Left lobe of liver (tissue), 2 donors: ENCODE measurements at regions not wholly inside any gene's neighbourhood (a gene's known extent, or its start where the extent isn't known, plus 50 kb on each side); places are given as distances from the start of the nearest gene placed in this dataset.
"Not testable (repeated sequence)": the region's sequence is repeated elsewhere in the genome, so short reads cannot be mapped to it uniquely, and the experiment has no call there.

Experiments used
- ATAC-seq: fragments of 200-7000 bp; cut with Tn5 transposase; one replicate; pipeline ENCODE4 v1.9.1; 2020; ENCODE audit warnings: mild to moderate bottlenecking, moderate library complexity
- DNase-seq: peaks from one replicate; pipeline ENCODE4 v3.0.0-alpha.2; 2020; ENCODE audit warnings: low spot score
- donor health status: DM: no; HTN: no; CAD: no; lungs with moderate emphysema.
- donor health status: DM: no; HTN: yes; CAD: no.

DNA sequence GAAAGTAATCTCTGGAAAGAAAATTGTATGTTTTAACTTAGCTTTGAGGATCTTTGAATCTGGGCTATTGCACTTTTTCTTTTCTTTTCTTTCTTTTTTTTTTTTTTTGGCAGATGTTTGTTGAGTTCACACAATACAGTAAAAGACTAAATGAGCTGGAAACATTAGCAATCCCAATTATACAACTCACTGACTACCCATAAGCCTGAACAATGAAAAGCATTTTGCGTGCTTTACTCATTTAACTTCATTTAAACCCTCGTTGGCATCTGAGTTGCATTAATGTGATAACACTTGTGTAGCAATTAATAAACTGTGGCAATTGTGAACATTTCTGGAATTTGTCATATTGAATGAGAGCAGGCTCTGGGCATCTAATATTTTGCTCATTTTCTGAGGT lies 269.4 kb upstream of the RBMS3 start:
- no peak for ATAC-seq
- no peak for DNase-seq

DNA sequence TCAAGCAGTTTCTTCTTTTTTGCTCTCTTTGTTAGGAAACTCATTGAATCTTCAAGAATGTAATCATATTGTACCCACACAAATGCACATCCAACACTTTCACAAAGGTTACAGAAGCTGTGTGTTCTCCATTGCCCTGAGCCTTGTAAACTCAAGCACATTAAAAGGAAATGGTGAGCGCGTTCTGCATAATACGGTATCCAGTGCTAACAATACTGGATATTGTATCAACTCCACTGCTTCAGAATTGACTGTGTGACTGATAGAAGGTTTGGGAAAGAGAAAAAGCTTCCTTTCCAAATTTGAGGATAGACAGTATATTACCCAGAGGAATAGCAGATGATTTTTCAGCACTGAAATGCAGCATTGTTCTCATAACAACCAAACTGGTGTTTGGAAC lies 268.9 kb upstream of the RBMS3 start:
- no peak for DNase-seq
- no peak for ATAC-seq

DNA sequence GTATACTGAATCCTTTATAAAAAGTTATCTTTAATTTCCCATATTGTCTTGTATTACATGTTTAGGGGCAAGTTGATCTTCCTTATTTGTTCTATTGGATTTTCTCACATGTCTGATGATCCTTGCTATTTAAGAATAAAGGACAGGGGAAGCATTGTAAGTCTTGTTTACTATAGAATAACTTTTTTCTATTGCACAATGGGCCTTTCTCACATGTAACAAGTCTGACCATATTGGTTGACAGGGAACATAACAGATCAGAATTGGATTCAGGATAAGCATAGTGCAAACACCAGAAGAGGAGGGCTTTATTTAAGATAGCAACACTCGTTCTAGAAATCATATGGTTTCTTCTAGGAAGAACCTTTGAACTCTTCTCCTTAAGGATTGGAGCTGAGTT lies 257.9 kb upstream of the RBMS3 start:
- no peak for ATAC-seq

DNA sequence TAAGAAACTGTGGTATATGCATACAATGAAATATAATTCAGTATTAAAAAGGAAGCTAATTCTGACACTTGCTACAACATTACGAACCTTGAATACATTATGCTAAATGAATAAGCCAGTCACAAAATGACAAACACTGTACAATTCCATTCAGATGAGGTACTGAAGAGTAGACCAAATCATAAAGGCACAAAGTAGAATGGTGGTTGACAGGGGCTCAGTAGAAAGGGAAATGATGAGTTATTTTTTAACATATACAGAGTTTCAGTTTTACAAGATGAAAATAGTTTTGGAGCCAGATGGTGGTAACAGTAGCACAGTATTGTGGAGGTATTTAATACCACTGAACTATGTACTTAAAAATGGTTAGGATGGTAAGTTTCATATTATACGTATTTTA lies 254.6 kb upstream of the RBMS3 start:
- DNase-seq = no peak
- ATAC-seq = no peak

More for the DNA sequence above, 257.9 kb upstream of the RBMS3 start:
- no peak for DNase-seq

DNA sequence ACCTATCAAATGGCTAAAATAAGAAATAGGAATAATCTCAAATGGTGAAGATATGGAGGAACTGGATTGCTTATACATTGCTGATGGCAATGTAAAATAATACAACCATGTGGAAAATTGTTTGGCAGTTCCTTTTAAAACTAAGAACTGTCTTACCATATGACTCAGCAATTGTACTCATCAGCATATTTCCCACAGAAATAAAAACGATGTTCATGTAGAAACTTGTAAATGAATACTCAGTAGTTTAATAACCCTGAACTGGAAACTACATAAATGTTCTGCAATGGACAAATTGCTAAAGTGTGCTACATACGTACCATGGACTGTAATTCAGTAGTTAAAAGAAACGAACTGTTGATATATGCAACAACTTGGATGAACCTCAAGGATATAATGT lies 253.9 kb upstream of the RBMS3 start:
- ATAC-seq = no peak
- DNase-seq = no peak

DNA sequence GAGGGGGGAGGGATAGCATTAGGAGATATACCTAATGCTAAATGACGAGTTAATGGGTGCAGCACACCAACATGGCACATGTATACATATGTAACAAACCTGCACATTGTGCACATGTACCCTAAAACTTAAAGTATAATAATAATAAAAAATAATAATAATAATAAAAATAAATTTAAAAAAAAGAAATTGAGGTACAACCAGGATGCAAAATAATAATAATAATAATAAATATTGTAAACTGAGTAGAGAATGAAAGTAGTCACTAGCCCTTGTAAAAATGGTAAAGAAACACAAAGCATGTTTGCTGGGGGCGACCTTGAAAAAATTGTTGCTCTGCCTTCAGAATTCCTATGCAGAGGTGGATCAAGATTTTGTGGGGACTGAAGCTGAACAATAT lies 249.7 kb upstream of the RBMS3 start:
- not testable (repeated sequence) for ATAC-seq

DNA sequence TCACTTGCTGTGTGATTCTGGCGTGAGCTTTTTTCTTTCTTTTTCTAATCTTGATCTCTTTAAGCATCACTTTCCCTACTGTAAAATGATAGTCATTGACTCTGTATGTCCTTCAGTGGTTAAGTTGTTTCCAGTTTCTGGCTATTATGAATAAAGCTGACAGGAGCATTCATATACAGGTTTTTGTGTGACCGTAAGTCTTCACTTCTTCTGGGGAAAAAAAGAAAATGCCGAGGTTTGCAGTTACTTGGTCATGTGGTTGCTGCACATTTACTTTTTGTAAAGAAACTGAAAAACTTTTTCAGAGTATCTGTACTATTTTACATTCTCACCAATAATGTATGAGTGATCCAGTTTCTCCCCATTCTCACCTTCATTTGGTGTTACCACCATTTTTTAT lies 247.4 kb upstream of the RBMS3 start:
- ATAC-seq = no peak
- DNase-seq = no peak

More for the DNA sequence above, 249.7 kb upstream of the RBMS3 start:
- DNase-seq = not testable (repeated sequence)

DNA sequence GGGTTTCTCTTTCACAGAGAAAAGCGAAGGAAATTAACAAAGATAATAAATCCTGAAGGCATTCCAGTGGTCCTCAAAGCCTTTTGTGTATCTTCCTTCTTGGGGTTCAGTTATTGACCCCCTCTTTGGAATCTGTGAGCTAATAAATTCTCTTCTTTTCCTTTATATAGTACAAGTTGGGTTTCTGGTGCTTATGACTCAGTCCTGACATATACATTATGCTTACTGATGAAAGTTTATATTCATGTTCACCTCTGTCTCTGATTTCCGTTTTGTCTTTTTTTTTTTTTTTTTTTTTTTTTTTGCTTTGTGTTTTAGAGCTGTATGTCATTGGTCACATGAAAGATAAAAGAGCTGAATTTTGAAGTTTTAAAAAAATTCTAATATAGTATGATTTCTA lies 230.7 kb upstream of the RBMS3 start:
- ATAC-seq (no peak), DNase-seq (no peak)

DNA sequence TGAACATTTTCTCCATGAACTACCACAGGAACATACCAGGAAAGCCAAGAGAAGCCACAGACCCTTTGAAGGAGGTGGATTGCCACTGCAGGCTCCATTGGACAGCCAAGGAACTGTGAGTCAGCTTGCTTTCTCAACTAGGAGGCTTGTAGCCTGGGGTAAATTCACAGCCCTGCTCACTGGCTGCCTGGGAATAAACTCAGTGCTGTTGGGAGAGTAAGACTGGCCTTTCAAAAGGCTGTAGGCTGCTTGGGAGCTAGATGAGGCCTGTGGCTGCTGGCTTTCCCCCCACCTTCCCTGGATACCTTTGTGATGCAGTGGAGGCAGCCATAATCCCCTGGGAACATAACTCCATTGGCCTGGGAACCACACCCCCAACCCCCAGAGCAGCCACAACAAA lies 223.5 kb upstream of the RBMS3 start:
- DNase-seq = no peak
- no peak for ATAC-seq

DNA sequence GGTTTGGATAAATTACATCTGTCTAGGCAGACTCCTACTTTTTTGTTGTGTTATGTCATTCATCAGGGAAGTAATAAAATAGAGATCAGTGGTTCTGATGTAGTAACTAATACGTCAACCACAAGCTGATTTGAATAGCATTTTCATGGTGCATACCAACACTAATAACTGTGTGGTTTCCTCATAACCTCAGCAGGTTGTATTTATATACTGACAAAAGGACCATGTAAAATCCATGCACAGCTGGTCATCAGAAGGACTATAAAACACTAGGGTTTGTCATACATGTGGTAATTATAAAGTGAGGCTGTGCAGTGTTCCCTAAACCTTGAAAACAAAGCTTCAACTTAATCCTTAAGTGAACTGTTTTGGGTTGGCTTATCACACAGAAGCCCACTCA lies 216.8 kb upstream of the RBMS3 start:
- DNase-seq (no peak), ATAC-seq (no peak)

DNA sequence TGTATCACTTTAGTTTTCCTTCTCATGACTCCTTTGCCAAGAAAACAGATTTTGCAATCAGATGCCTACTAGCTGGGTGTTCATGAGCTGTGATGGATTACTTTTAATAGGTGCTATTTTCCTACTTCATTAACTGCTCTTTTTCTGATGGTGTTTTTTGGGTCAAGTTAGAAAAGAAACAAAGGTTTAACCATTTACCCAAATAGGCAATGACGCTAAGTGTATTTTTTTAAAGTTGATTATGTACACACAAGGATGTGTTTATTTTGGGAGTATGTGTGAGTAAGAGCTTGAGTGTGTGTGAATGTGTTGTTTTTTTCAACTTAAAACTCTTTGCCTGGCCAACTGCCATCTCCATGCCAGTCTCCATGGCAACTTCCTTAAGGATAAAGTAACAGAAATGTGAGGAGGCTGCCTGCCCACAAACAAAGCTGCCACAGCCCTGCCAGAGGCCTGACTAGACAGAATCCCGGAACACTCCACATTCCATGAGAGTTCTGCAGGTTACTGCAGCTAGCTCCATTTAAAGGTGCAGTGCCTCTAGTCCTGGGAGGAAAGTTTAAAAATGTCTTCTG lies 215.6 kb upstream of the RBMS3 start:
- no peak for DNase-seq
- ATAC-seq = no peak

DNA sequence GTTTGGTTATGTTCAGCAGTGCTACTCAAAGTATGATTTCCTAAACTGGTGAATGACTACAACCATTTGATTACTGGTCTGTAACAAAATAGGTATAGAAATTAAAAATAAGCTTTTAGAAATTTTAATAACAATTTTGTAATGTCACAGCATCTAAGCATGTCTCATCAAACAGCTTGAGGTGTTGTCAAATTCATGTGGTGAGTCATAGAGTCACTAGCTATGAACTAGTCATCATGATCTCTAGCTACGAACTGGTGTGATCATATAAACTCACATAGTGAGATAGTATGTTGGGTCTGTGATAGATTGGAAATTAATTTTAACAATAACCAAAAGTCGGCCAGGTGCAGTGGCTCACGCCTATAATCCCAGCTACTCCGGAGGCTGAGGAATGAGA lies 213.9 kb upstream of the RBMS3 start:
- DNase-seq (no peak), ATAC-seq (no peak)

DNA sequence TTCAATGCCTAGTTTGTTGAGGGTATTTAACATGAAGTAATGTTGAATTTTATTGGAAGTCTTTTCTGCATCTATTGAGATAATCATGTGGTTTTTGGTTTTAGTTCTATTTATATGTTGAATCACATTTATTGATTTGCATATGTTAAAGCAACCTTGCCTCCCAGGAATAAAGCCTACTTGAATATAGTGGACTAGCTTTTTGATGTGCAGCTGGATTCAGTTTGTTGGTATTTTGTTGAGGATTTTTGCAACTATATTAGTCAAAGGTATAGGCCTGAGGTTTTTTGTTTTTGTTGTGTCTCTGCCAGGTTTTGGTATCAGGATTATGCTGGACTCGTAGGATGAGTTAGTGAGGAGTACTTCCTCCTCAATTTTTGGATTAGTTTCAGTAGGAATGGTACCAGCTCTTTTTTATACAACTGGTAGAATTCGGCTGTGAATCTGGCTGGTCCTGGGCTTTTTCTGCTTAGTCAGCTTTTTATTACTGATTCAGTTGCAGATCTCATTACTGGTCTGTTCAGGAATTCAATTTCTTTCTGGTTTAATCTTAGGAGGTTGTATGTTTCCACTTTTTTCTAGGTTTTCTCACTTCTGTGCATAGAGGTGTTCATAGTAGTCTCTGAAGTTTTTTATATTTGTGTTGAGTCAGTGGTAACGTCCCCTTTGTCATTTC lies 209.8 kb upstream of the RBMS3 start:
- ATAC-seq = no peak

DNA sequence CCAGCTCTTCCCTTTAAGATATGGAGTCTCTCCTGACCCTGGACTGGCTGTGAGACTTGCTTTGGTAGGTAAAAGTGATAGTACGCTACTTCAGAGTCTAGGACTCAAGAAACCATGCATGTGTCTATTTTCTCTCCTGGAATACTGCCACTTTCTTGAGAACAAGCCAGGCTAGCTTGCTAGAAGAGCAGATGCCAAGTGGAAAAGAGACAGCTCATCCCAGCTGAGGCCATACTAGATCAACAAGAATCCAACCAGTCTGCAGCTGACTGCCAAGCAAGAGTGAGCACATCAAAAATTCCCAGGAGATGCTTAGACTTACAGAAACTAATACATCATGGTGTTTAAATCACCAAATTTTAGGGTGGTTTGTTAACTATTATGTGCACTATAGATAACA lies 208.3 kb upstream of the RBMS3 start:
- DNase-seq = no peak
- ATAC-seq = no peak

More for the DNA sequence above, 209.8 kb upstream of the RBMS3 start:
- no peak for DNase-seq

DNA sequence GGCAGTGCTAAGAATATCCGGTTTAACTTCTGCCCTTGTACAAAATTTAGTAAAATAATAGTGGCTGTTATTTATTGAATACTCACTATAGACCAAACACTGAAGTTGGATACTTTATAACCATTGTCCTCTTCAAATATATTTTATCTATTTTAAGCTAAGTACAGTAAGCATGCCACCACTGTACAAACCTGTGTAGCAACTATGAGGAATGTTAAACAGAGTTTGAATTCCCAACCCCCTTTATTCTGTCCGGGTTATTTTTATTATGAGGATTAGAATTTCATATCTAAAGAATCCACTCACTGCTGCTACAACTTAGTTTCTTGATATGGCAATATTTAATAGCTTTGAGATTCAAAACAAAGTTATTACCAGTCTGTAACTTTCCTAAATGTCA lies 203.5 kb upstream of the RBMS3 start:
- no peak for DNase-seq
- no peak for ATAC-seq

DNA sequence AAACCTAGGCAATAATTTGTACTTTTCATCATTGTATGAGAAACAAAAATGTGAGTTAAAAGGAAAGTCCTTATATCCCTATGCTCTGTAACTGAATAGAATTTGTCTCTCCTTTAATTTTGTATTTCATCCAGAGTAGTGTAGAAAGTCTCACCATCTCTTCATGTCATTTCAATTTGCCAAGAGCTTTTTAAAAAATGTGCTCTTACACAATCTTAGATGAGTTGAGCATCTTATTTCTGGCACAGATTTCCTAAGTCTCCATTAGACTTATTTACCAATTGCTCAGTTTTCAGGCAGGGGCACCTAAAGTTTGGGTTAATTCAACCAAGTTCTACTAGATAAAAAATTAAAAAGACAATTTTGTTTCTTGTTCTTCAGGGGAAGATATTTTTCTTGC lies 201.5 kb upstream of the RBMS3 start:
- DNase-seq (no peak), ATAC-seq (no peak)

DNA sequence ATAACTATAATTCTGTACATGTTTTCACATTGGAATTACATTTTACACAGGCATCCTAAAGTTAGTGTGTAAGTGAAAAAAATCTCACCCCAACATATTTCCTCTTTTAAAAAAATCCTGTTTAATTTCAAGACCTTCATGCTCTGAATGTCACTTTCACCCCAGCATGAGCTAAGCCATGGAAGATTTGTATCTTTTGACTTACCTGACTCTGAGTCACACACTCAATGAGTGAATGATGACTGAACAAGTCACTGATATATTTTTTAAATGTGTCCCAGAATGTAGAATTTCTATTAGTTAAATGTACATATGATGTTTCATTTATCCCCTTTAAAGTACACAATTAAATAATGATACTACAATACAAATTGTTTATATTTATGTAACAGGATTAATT lies 199.9 kb upstream of the RBMS3 start:
- DNase-seq = no peak
- ATAC-seq = no peak

DNA sequence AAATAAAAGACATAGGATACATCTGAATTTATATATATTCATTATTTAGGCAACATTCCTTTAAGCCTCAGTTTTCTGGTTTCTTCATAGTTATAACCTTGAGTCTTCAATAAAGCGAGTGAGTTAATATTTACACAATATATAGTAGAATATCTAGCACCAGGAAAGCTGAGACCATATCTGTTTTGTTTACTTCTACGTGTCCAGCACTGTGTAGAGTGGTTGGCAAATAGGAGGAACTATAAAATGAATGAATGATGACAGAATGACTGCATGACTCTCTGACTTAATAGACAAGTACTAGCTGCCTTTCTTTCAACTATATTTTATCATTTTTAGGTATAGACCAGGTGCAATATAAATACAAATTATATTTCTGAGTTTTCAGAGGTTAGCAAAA lies 197.8 kb upstream of the RBMS3 start:
- DNase-seq = no peak
- ATAC-seq = no peak

DNA sequence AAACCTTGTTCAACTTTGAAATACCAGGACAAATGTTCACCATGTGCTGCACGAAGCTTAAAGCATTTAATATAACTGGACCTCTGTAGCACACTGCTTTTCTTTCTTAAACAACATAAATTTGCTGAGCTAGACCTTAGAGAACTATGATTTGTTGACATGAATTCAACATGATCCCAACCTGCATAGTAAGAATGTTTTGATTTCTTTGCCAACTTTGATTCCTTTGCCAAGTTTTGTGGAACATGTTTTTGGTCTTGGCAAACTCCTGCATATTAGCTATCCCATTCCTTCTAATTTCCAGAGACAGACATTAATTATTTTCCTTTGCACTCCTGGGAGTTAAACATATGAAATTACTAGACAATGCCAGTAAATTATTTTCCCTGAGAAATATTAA lies 197.2 kb upstream of the RBMS3 start:
- ATAC-seq (no peak), DNase-seq (no peak)

DNA sequence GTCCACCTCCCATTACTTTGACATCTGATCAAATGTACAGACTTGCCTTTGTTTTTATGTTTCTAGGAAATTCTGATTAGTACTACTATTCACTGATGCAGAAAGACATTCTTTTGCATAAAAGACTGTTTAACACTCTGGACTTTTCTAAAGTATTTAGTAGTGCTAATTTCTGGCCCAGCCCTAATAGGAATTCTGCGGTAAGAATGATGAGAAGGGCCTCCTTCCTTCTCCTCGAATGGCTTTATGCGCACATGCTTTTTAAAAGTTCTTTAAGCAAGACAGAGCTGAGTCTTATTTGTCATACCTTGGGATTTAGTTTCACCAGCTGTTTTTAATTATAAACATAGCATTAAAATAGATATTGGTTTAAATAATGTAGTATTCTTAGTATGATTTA lies 192.3 kb upstream of the RBMS3 start:
- no peak for DNase-seq
- ATAC-seq = no peak

DNA sequence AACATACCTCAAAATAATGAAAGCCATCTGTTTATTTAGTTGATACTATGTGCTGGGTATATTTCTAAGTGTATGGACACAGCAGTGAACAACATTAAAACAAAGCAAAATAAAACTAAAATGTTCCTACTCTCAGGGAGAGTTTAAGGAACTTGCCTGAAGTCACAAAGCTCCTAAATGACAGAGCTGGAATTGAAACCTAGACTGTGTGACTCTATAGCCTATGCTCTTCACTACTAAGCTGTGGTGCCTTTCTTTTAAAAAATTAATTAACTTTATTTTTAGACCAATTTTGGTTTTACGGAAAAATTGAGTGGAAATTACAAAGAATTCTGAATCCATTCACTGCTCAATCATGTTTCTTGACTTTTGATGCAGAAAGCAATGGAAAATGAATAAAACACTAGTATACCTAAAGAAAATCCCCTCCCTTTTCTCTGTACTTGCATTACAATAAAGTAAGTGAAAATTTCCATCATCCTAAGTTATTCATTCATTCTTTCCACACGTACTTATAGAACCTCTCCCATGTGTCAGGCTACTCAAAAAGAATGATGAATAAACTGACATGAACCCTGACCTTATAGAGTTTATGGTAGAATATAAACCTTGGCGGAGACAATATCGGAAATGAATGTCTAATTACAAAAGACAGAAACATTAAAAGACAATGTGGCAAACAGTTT lies 189.8 kb upstream of the RBMS3 start:
- ATAC-seq (no peak), DNase-seq (no peak)

DNA sequence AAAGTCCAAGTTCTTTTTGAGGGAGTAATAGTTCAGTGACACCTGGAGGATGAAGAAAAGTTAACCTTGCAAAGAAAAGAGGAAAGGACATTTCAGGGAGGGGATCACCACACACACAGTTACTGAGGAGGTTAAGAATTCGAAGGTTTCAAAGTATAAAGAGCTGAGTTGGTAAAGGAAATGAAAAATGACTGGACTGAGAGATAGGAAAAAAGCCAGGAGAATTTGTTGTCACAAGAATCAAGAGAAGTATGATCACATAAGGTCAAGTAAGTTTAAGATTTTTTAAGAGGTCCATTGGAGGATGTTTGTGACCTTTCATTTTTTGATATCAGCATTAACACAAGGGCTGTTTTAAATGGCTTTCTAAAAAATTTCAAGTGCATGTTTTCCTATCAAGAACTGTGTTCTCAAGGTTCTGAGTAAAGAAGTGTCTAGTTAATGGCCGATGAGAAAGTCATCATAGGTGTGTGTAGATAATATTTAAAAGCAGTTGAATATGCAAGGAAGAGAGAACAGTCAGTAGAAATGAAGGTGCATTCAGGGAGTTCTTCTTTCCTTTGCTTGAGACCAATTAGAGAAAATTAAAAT lies 189.2 kb upstream of the RBMS3 start:
- DNase-seq (no peak), ATAC-seq (no peak)
